DND-41 (cell line): ENCODE measurements at regions not wholly inside any gene's neighbourhood (a gene's known extent, or its start where the extent isn't known, plus 50 kb on each side); places are given as distances from the start of the nearest gene placed in this dataset.

Experiments used
- ATAC-seq: fragments of 200-7000 bp; cut with Tn5 transposase; 3 replicates; pipeline ENCODE4 v1.9.1; 2021; ENCODE audit warnings: low read depth; ENCODE audit not compliant: insufficient read depth
- DNase-seq: peaks from one replicate; pipeline ENCODE4 v3.0.0-alpha.2; 2020
- H2AFZ ChIP-seq: 2 replicates; pipeline ENCODE4 v1.6.0; 2012; ENCODE audit warnings: low read depth, low read length
- H3K27ac ChIP-seq: 2 replicates; pipeline ENCODE4 v1.5.1; 2012; ENCODE audit warnings: low read length, inconsistent platforms
- H3K27me3 ChIP-seq: fragments of 200-600 bp; sonication (generic); 2 replicates; pipeline ENCODE4 v1.6.0; 2012; ENCODE audit warnings: low read length, mild to moderate bottlenecking, inconsistent platforms; ENCODE audit not compliant: insufficient read depth, poor library complexity
- H3K36me3 ChIP-seq: 2 replicates; pipeline ENCODE4 v1.5.1; 2012; ENCODE audit warnings: low read length, inconsistent platforms; ENCODE audit not compliant: insufficient read depth
- H3K4me1 ChIP-seq: 2 replicates; pipeline ENCODE4 v1.5.1; 2012; ENCODE audit warnings: mild to moderate bottlenecking, low read length; ENCODE audit not compliant: insufficient read depth
- H3K4me2 ChIP-seq: 2 replicates; pipeline ENCODE4 v1.6.0; 2012; ENCODE audit warnings: mild to moderate bottlenecking, moderate library complexity, low read length, inconsistent platforms; ENCODE audit not compliant: insufficient read depth
- H3K4me3 ChIP-seq, 2 experiments: fragments of 200-600 bp in 1 of 2; shearing (Covaris generic) in 1 of 2; 2 replicates each; pipeline ENCODE4 v1.5.1; 2012 to 2016; ENCODE audit warnings: inconsistent platforms in 2 of 2, low read length in 2 of 2, mild to moderate bottlenecking in 2 of 2, low read depth in 1 of 2, moderate library complexity in 1 of 2
- H3K79me2 ChIP-seq: 2 replicates; pipeline ENCODE4 v1.6.0; 2012; ENCODE audit warnings: low read length, inconsistent platforms; ENCODE audit not compliant: insufficient read depth
- H3K9ac ChIP-seq: 2 replicates; pipeline ENCODE4 v1.6.0; 2012; ENCODE audit warnings: low read depth, mild to moderate bottlenecking, inconsistent platforms, low read length, moderate library complexity
- H3K9me3 ChIP-seq: 2 replicates; pipeline ENCODE4 v1.5.1; 2012; ENCODE audit warnings: low read length, moderate library complexity, mild to moderate bottlenecking, inconsistent platforms; ENCODE audit not compliant: insufficient read depth, severe bottlenecking
- H4K20me1 ChIP-seq: 2 replicates; pipeline ENCODE4 v1.6.0; 2012; ENCODE audit warnings: low read length; ENCODE audit not compliant: insufficient read depth
- EZH2 ChIP-seq: IDR thresholded peaks from 3 replicates; pipeline ENCODE4 v1.6.1; 2012; ENCODE audit warnings: borderline replicate concordance, low read depth, mild to moderate bottlenecking, moderate library complexity, low read length, inconsistent platforms; ENCODE audit not compliant: severe bottlenecking
- TF ChIP-seq, protein P1 (sequence below): IDR thresholded peaks from 2 replicates; pipeline ENCODE4 v1.5.1; 2012; ENCODE audit warnings: borderline replicate concordance, low read length, moderate library complexity, mild to moderate bottlenecking; ENCODE audit not compliant: poor library complexity, severe bottlenecking; ENCODE audit errors: extremely low read depth

DNA sequence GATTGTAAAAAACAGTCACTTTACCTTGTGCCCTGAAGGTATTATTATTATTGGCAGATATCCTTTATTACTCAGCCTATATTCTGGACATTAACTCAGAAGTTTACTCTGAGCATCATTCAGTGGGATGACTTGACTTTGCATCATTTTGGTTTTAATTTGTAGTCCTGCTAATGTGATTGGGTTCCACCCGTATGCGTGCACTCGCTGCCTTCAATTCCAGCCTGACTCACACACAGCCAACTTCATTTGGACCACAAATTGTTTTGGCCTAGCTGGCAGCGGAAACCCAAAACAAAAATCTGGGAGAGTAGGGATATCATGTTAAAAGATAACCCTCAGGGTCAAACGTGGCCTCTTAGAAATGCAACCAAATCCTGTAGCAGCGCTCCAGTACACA lies 704.4 kb upstream of the SLC35B3 start:
- no peaks in the 10 kb centered on the region for H3K36me3 ChIP-seq
- no peak overlapping the region for H3K27ac ChIP-seq
- no peak overlapping the region for H3K4me3 ChIP-seq
- H3K79me2 ChIP-seq, result no peaks in the 10 kb centered on the region
- no peak for DNase-seq
- no peaks in the 10 kb centered on the region for H3K9me3 ChIP-seq
- no peak for ATAC-seq
- no peak overlapping the region for H3K9ac ChIP-seq
- no peaks in the 10 kb centered on the region for H3K4me1 ChIP-seq
- H3K4me2 ChIP-seq, result no peak overlapping the region
- TF ChIP-seq EZH2, result no peak
- TF ChIP-seq, protein P1, sequence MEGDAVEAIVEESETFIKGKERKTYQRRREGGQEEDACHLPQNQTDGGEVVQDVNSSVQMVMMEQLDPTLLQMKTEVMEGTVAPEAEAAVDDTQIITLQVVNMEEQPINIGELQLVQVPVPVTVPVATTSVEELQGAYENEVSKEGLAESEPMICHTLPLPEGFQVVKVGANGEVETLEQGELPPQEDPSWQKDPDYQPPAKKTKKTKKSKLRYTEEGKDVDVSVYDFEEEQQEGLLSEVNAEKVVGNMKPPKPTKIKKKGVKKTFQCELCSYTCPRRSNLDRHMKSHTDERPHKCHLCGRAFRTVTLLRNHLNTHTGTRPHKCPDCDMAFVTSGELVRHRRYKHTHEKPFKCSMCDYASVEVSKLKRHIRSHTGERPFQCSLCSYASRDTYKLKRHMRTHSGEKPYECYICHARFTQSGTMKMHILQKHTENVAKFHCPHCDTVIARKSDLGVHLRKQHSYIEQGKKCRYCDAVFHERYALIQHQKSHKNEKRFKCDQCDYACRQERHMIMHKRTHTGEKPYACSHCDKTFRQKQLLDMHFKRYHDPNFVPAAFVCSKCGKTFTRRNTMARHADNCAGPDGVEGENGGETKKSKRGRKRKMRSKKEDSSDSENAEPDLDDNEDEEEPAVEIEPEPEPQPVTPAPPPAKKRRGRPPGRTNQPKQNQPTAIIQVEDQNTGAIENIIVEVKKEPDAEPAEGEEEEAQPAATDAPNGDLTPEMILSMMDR, result no peak
- no peaks in the 10 kb centered on the region for H4K20me1 ChIP-seq
- no peak overlapping the region for H2AFZ ChIP-seq
- no peaks in the 10 kb centered on the region for H3K27me3 ChIP-seq

GRCh38 chr6:9138936-9139335 lies 703.6 kb upstream of the SLC35B3 start:
- H3K4me1 ChIP-seq, result no peaks in the 10 kb centered on the region
- ATAC-seq (no peak), DNase-seq (no peak)
- H3K27me3 ChIP-seq, result no peaks in the 10 kb centered on the region
- no peak overlapping the region for H3K4me2 ChIP-seq
- no peak overlapping the region for H2AFZ ChIP-seq
- no peaks in the 10 kb centered on the region for H3K9me3 ChIP-seq
- no peak overlapping the region for H3K27ac ChIP-seq
- TF ChIP-seq, protein P1, result no peak
- TF ChIP-seq EZH2, result no peak
- no peak overlapping the region for H3K9ac ChIP-seq
- no peak overlapping the region for H3K4me3 ChIP-seq
- no peaks in the 10 kb centered on the region for H3K36me3 ChIP-seq
- H3K79me2 ChIP-seq, result no peaks in the 10 kb centered on the region
- no peaks in the 10 kb centered on the region for H4K20me1 ChIP-seq

- TF ChIP-seq, protein P1, result no peak
- TF ChIP-seq EZH2, result no peak
- no peak overlapping the region for H3K27ac ChIP-seq
- DNase-seq (no peak), ATAC-seq (no peak)
- H3K79me2 ChIP-seq, result no peaks in the 10 kb centered on the region
- no peaks in the 10 kb centered on the region for H3K27me3 ChIP-seq
- H3K9me3 ChIP-seq, result no peaks in the 10 kb centered on the region
- H3K4me3 ChIP-seq, result no peak overlapping the region
- no peak overlapping the region for H2AFZ ChIP-seq
- H4K20me1 ChIP-seq, result no peaks in the 10 kb centered on the region
- no peaks in the 10 kb centered on the region for H3K36me3 ChIP-seq
- no peaks in the 10 kb centered on the region for H3K4me1 ChIP-seq
- no peak overlapping the region for H3K9ac ChIP-seq
- H3K4me2 ChIP-seq, result no peak overlapping the region
These were observed 700.9 kb upstream of the SLC35B3 start for GRCh38 chr6:9136141-9136822.

- H3K36me3 ChIP-seq, result no peaks in the 10 kb centered on the region
- no peaks in the 10 kb centered on the region for H3K9me3 ChIP-seq
- no peak overlapping the region for H3K4me3 ChIP-seq
- DNase-seq, result no peak
- TF ChIP-seq, protein P1, result no peak
- TF ChIP-seq EZH2, result no peak
- no peak for ATAC-seq
- H3K9ac ChIP-seq, result no peak overlapping the region
- H3K27ac ChIP-seq, result no peak overlapping the region
- H3K4me2 ChIP-seq, result no peak overlapping the region
- no peaks in the 10 kb centered on the region for H4K20me1 ChIP-seq
- no peaks in the 10 kb centered on the region for H3K27me3 ChIP-seq
- H2AFZ ChIP-seq, result no peak overlapping the region
- H3K4me1 ChIP-seq, result no peaks in the 10 kb centered on the region
- H3K79me2 ChIP-seq, result no peaks in the 10 kb centered on the region
These were observed 696.3 kb upstream of the SLC35B3 start for GRCh38 chr6:9131616-9132015.
